HG02840 (cell line): ENCODE measurements at regions not wholly inside any gene's neighbourhood (a gene's known extent, or its start where the extent isn't known, plus 50 kb on each side); places are given as distances from the start of the nearest gene placed in this dataset.
"Not testable (repeated sequence)": the region's sequence is repeated elsewhere in the genome, so short reads cannot be mapped to it uniquely, and the experiment has no call there.

ENCODE experiments used
- ATAC-seq: cut with Tn5 transposase; IDR thresholded peaks from one replicate; pipeline ENCODE4 v1.9.1; 2021; ENCODE audit warnings: mild to moderate bottlenecking, moderate library complexity, moderate number of reproducible peaks; ENCODE audit not compliant: unreplicated experiment, low FRiP score

- no peak for ATAC-seq
Measured at GRCh38 chr4:173669460-173670179, 139.6 kb upstream of the HAND2 start.

GRCh38 chr4:173661001-173661400, 131.0 kb upstream of the HAND2 start:
- no peak for ATAC-seq

- ATAC-seq: no peak
Measured at GRCh38 chr4:173656898-173657297, 126.9 kb upstream of the HAND2 start.

GRCh38 chr4:173652283-173652931, 122.4 kb upstream of the HAND2 start:
- ATAC-seq: no peak

GRCh38 chr4:173651651-173652282, 121.7 kb upstream of the HAND2 start:
- no peak for ATAC-seq

- no peak for ATAC-seq
Measured at GRCh38 chr4:173647902-173648301, 117.9 kb upstream of the HAND2 start.

- no peak for ATAC-seq
Measured at GRCh38 chr4:173642509-173642908, 112.5 kb upstream of the HAND2 start.

- no peak for ATAC-seq
Measured at GRCh38 chr4:173635395-173635794, 105.4 kb upstream of the HAND2 start.

- ATAC-seq: no peak
Measured at GRCh38 chr4:173626277-173626676, 96.2 kb upstream of the HAND2 start.

GRCh38 chr4:173618648-173619047, 88.6 kb upstream of the HAND2 start:
- ATAC-seq: not testable (repeated sequence)

- ATAC-seq: no peak
Measured at GRCh38 chr4:173609158-173609557, 79.1 kb upstream of the HAND2 start.

- ATAC-seq: not testable (repeated sequence)
Measured at GRCh38 chr4:173608632-173609031, 78.6 kb upstream of the HAND2 start.

- no peak for ATAC-seq
Measured at GRCh38 chr4:173591760-173592159, 61.7 kb upstream of the HAND2 start.

- no peak for ATAC-seq
Measured at GRCh38 chr4:173590697-173591096, 60.7 kb upstream of the HAND2 start.

- no peak for ATAC-seq
Measured at GRCh38 chr4:173585876-173586572, 56.0 kb upstream of the HAND2 start.

- ATAC-seq: no peak
Measured at GRCh38 chr4:173584506-173584905, 54.5 kb upstream of the HAND2 start.
